ENCODE measurements at regions not wholly inside any gene's neighbourhood (a gene's known extent, or its start where the extent isn't known, plus 50 kb on each side); places are given as distances from the start of the nearest gene placed in this dataset.

GRCh38 chr4:138919094-138919936 is 96.3 kb upstream of the NOCT start:
- DNase-seq = peak; percentile 86

GRCh38 chr4:138918169-138918869 is 97.3 kb upstream of the NOCT start:
- no peak for DNase-seq

GRCh38 chr4:138916763-138917162 is 98.8 kb upstream of the NOCT start:
- no peak for DNase-seq

GRCh38 chr4:138915756-138916155 is 99.8 kb upstream of the NOCT start:
- DNase-seq = no peak

GRCh38 chr4:138912704-138913340 is 102.8 kb upstream of the NOCT start:
- no peak for DNase-seq

- no peak for DNase-seq
Measured at GRCh38 chr4:138911909-138912703, 103.5 kb upstream of the NOCT start.

- peak; percentile 24 for DNase-seq
Measured at GRCh38 chr4:138910914-138911336, 104.7 kb upstream of the NOCT start.

- peak; percentile 32 for DNase-seq
Measured at GRCh38 chr4:138910195-138910913, 105.2 kb upstream of the NOCT start.

GRCh38 chr4:138909587-138909986 is 106.0 kb upstream of the NOCT start:
- no peak for DNase-seq

GRCh38 chr4:138908134-138908533 is 107.4 kb upstream of the NOCT start:
- no peak for DNase-seq

- no peak for DNase-seq
Measured at GRCh38 chr4:138907174-138907573, 108.4 kb upstream of the NOCT start.

GRCh38 chr4:138904793-138905192 is 110.8 kb upstream of the NOCT start:
- DNase-seq = no peak

GRCh38 chr4:138903185-138903584 is 112.4 kb upstream of the NOCT start:
- DNase-seq = no peak

GRCh38 chr4:138902705-138903104 is 112.9 kb upstream of the NOCT start:
- DNase-seq = peak; percentile 46

GRCh38 chr4:138901177-138901576 is 114.4 kb upstream of the NOCT start:
- DNase-seq = no peak

GRCh38 chr4:138899999-138900398 is 115.6 kb upstream of the NOCT start:
- no peak for DNase-seq

- peak; percentile 47 for DNase-seq
Measured at GRCh38 chr4:138898282-138898681, 117.3 kb upstream of the NOCT start.

GRCh38 chr4:138897811-138898226 is 117.8 kb upstream of the NOCT start:
- DNase-seq = peak; percentile 58

- peak; percentile 28 for DNase-seq
Measured at GRCh38 chr4:138894709-138895108, 120.9 kb upstream of the NOCT start.

GRCh38 chr4:138894011-138894410 is 121.6 kb upstream of the NOCT start:
- DNase-seq = no peak

GRCh38 chr4:138892483-138893407 is 122.8 kb upstream of the NOCT start:
- DNase-seq = no peak

All from NCI-H82 (cell line).